ENCODE measurements at regions not wholly inside any gene's neighbourhood (a gene's known extent, or its start where the extent isn't known, plus 50 kb on each side); places are given as distances from the start of the nearest gene placed in this dataset.

DNA sequence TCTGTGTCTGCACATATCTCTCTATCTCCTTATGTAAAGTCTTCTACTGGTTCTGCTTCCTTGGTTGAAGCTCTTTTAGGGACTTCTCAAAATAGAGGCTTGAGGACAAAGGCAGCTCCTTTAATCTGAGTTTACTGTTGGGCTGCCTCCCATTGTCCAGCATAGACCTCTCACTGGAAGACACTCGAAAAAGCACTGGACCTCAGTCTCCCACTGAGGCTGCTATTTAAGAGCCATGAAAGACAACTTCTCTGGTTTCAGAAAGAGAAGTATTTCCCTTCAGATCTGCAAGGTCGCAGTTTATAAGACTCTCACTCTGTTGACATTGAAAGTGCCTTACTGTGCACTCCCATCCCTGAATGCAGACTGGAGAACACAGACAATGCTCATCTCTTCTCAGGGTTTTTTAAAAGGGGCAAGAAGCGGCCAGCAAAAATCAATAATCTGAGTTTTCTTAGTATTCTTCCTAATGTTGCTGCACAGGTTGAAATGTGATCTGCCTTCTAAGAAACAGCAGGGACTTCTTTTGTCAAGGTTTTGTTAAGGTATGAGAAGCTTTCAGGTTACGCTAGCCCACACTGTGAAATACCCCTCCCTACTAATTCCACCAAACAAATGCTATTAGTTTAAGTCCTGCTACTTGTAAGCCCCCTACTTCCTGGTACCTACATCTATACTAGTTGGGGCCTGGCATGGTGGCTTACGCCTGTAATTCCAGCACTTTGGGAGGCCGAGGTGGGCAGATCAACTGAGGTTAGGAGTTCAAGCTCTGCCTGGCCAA lies 450.0 kb upstream of the SLC10A2 start:
- no peaks in the 10 kb centered on the region for H3K4me1 ChIP-seq (ENCODE audit: control insufficient read depth, insufficient read depth, low read length, poor library complexity, severe bottlenecking)
- H3K36me3 ChIP-seq (ENCODE audit: control insufficient read depth, insufficient read depth, low read length) = no peaks in the 10 kb centered on the region
- DNase-seq = no peak

DNA sequence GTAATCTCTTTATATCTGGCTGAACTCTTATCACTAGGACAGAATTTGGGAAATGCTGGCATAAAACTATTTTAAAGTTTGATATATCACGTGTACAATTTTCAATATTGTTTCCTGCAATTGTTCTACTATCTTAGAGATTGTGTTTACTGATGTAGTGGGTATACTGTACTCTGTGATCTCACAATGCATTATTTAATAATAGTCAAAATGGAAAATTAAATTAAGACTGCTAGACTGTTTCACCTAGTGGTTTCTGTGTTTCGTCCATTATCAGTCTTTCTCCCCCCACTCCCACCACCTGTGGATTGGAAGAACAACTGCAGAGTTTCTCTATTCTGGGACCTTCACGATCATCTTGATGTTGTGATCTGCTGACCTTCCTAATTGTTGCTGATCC lies 449.2 kb upstream of the SLC10A2 start:
- H3K36me3 ChIP-seq (ENCODE audit: control insufficient read depth, insufficient read depth, low read length) = no peaks in the 10 kb centered on the region
- no peak for DNase-seq
- H3K9me3 ChIP-seq (ENCODE audit: control insufficient read depth, low read length) = no peaks in the 10 kb centered on the region
- H3K27me3 ChIP-seq (replicated peaks; ENCODE audit: control insufficient read depth, insufficient read depth, low read length, poor library complexity, severe bottlenecking) = no peaks in the 10 kb centered on the region
- no peak overlapping the region for H3K27ac ChIP-seq (ENCODE audit: insufficient read depth, low read length, poor library complexity, severe bottlenecking)
- H3K4me1 ChIP-seq (ENCODE audit: control insufficient read depth, insufficient read depth, low read length, poor library complexity, severe bottlenecking) = no peaks in the 10 kb centered on the region
- H3K4me3 ChIP-seq (ENCODE audit: insufficient read depth, low read depth, low read length, poor library complexity, severe bottlenecking) = no peak overlapping the region

More for the DNA sequence above, 450.0 kb upstream of the SLC10A2 start:
- Histone ChIP-seq H3K9me3 (ENCODE audit: control insufficient read depth, low read length) (no peaks in the 10 kb centered on the region), H3K27me3 (replicated peaks; ENCODE audit: control insufficient read depth, insufficient read depth, low read length, poor library complexity, severe bottlenecking) (no peaks in the 10 kb centered on the region), H3K27ac (ENCODE audit: insufficient read depth, low read length, poor library complexity, severe bottlenecking) (no peak overlapping the region), H3K4me3 (ENCODE audit: insufficient read depth, low read depth, low read length, poor library complexity, severe bottlenecking) (no peak overlapping the region)

DNA sequence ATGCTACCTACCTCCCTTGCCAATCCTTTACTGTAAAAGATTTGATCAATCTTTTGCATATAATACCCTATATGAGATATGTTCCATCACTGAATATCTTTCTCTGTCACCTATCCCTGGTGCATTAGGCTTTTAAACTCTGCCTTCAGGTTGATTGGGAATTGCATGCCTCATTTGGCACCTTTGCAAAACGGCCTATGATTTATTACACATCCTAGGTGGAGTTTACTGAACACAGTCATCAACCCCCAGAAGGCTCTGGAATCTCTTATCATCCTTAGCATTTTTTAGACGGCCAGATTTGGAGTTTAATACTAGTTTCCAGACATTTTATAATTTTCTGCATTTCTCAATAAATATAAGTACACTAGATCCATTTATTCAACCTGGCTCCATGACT lies 448.4 kb upstream of the SLC10A2 start:
- Histone ChIP-seq H3K9me3 (ENCODE audit: control insufficient read depth, low read length) (no peaks in the 10 kb centered on the region), H3K27ac (ENCODE audit: insufficient read depth, low read length, poor library complexity, severe bottlenecking) (no peak overlapping the region), H3K36me3 (ENCODE audit: control insufficient read depth, insufficient read depth, low read length) (no peaks in the 10 kb centered on the region), H3K4me3 (ENCODE audit: insufficient read depth, low read depth, low read length, poor library complexity, severe bottlenecking) (no peak overlapping the region), H3K27me3 (replicated peaks; ENCODE audit: control insufficient read depth, insufficient read depth, low read length, poor library complexity, severe bottlenecking) (no peaks in the 10 kb centered on the region), H3K4me1 (ENCODE audit: control insufficient read depth, insufficient read depth, low read length, poor library complexity, severe bottlenecking) (no peaks in the 10 kb centered on the region)
- no peak for DNase-seq

DNA sequence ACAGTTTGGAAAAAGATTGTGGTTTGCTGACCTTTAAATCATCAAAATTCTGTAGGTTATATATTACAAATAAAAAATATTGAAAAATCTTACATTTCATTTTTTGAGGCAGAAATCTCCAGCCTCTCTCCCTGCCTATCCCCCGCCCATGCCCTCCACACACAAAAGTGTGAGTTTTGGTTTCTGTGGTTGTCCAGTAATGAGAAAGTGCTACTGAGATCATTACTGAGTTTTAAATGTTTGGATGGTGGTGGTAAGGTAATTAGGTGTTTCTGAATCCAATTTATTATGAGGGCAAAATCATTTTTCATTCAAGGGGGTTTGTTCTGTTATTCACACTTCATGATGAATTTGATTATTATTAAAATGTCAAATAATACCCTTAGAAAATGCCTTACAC lies 448.0 kb upstream of the SLC10A2 start:
- H3K9me3 ChIP-seq (ENCODE audit: control insufficient read depth, low read length) = no peaks in the 10 kb centered on the region
- H3K4me1 ChIP-seq (ENCODE audit: control insufficient read depth, insufficient read depth, low read length, poor library complexity, severe bottlenecking) = no peaks in the 10 kb centered on the region
- H3K27me3 ChIP-seq (replicated peaks; ENCODE audit: control insufficient read depth, insufficient read depth, low read length, poor library complexity, severe bottlenecking) = no peaks in the 10 kb centered on the region
- no peak overlapping the region for H3K27ac ChIP-seq (ENCODE audit: insufficient read depth, low read length, poor library complexity, severe bottlenecking)
- H3K36me3 ChIP-seq (ENCODE audit: control insufficient read depth, insufficient read depth, low read length) = no peaks in the 10 kb centered on the region
- H3K4me3 ChIP-seq (ENCODE audit: insufficient read depth, low read depth, low read length, poor library complexity, severe bottlenecking) = no peak overlapping the region
- no peak for DNase-seq

DNA sequence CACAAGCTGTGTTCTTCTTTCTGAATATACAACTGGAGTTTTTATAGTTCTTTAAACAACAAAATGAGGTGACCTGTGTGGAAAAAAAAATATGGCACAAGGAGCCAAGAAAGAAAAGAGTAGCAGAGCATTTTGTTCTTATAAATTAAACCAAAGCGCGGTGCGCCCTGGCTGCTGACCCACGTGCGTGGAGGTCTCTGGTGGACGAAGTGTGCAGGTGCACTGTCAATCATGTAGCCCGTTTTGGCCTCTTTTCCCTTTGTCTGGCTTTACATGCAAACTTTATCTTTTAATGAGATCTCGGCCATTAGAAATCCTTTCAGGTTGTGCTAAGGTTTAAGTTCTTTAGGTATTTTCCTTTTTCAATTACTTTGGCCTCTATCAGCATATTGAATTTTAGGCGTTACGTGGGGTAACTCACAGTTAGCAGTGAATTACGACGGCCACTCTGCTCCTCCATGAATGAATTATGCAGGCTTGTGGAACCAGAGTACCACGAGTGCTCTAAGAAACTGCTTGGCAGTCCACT lies 443.9 kb upstream of the SLC10A2 start:
- H3K9me3 ChIP-seq (ENCODE audit: control insufficient read depth, low read length) = no peaks in the 10 kb centered on the region
- no peak overlapping the region for H3K4me3 ChIP-seq (ENCODE audit: insufficient read depth, low read depth, low read length, poor library complexity, severe bottlenecking)
- H3K27ac ChIP-seq (ENCODE audit: insufficient read depth, low read length, poor library complexity, severe bottlenecking) = no peak overlapping the region
- H3K36me3 ChIP-seq (ENCODE audit: control insufficient read depth, insufficient read depth, low read length) = no peaks in the 10 kb centered on the region
- DNase-seq = no peak
- no peaks in the 10 kb centered on the region for H3K27me3 ChIP-seq (replicated peaks; ENCODE audit: control insufficient read depth, insufficient read depth, low read length, poor library complexity, severe bottlenecking)
- no peaks in the 10 kb centered on the region for H3K4me1 ChIP-seq (ENCODE audit: control insufficient read depth, insufficient read depth, low read length, poor library complexity, severe bottlenecking)

DNA sequence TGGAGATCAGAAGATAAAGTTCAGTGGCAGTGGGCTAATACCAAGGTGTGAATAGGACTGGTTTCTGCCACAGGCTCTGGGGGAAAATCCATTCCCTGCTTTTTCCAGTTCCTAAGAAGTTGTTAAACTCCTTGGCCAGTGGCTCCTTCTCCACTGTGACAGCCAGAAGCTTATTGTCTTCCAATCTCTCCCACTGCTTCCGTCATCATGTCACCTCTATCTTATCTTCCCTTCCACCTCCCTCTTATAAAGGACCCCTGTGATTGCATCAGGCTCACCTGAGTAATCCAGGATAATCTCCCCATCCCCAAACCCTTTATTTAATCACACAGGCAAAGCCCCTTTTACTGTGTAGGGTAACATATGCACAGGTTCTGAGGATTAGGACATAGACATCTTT lies 431.2 kb upstream of the SLC10A2 start:
- no peak overlapping the region for H3K27ac ChIP-seq (ENCODE audit: insufficient read depth, low read length, poor library complexity, severe bottlenecking)
- no peaks in the 10 kb centered on the region for H3K4me1 ChIP-seq (ENCODE audit: control insufficient read depth, insufficient read depth, low read length, poor library complexity, severe bottlenecking)
- no peaks in the 10 kb centered on the region for H3K9me3 ChIP-seq (ENCODE audit: control insufficient read depth, low read length)
- H3K36me3 ChIP-seq (ENCODE audit: control insufficient read depth, insufficient read depth, low read length) = no peaks in the 10 kb centered on the region
- no peaks in the 10 kb centered on the region for H3K27me3 ChIP-seq (replicated peaks; ENCODE audit: control insufficient read depth, insufficient read depth, low read length, poor library complexity, severe bottlenecking)
- DNase-seq = no peak
- no peak overlapping the region for H3K4me3 ChIP-seq (ENCODE audit: insufficient read depth, low read depth, low read length, poor library complexity, severe bottlenecking)

DNA sequence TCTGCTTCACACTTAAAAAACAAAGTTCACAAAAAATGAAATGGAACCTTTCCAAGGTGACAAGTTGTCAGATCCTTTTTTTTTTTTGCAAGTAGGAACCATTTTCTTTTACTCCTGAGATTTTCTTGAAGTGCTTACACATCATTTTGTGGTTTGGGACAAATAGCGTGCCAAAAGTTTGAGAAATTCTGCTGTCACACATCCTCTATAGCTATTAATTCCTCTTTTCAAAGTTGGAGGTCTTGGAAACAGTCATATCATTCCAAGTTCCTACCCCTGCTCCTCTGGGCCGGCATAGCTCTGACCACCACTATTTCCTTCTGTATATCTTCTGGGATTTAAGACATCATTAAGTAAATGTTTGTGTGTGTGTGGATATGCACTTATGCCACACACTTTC lies 421.6 kb upstream of the SLC10A2 start:
- H3K4me3 ChIP-seq (ENCODE audit: insufficient read depth, low read depth, low read length, poor library complexity, severe bottlenecking) = no peak overlapping the region
- no peaks in the 10 kb centered on the region for H3K36me3 ChIP-seq (ENCODE audit: control insufficient read depth, insufficient read depth, low read length)
- H3K27me3 ChIP-seq (replicated peaks; ENCODE audit: control insufficient read depth, insufficient read depth, low read length, poor library complexity, severe bottlenecking) = no peaks in the 10 kb centered on the region
- H3K9me3 ChIP-seq (ENCODE audit: control insufficient read depth, low read length) = no peaks in the 10 kb centered on the region
- DNase-seq = no peak
- H3K4me1 ChIP-seq (ENCODE audit: control insufficient read depth, insufficient read depth, low read length, poor library complexity, severe bottlenecking) = no peaks in the 10 kb centered on the region
- no peak overlapping the region for H3K27ac ChIP-seq (ENCODE audit: insufficient read depth, low read length, poor library complexity, severe bottlenecking)

DNA sequence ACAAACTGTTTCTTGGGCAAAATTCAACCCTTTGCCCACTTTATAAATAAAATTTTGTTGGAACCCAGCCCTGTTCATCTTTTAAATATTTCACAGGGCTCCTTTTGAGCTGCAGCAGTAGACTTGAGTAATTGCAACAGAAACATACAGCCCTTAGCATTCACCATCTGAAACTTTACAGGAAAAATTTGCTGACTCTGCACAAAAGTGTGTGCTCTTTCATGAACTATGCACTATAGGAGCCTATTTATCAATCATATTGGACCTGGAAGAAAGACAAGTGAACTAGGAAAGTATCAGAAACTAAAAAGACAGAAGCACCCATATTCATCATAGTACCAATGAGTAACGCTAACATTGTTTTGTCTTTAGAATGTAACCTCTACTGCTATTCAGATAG lies 406.9 kb upstream of the SLC10A2 start:
- no peak for DNase-seq
- Histone ChIP-seq H3K36me3 (ENCODE audit: control insufficient read depth, insufficient read depth, low read length) (no peaks in the 10 kb centered on the region), H3K27me3 (replicated peaks; ENCODE audit: control insufficient read depth, insufficient read depth, low read length, poor library complexity, severe bottlenecking) (no peaks in the 10 kb centered on the region), H3K4me1 (ENCODE audit: control insufficient read depth, insufficient read depth, low read length, poor library complexity, severe bottlenecking) (no peaks in the 10 kb centered on the region), H3K9me3 (ENCODE audit: control insufficient read depth, low read length) (no peaks in the 10 kb centered on the region), H3K27ac (ENCODE audit: insufficient read depth, low read length, poor library complexity, severe bottlenecking) (no peak overlapping the region), H3K4me3 (ENCODE audit: insufficient read depth, low read depth, low read length, poor library complexity, severe bottlenecking) (no peak overlapping the region)

DNA sequence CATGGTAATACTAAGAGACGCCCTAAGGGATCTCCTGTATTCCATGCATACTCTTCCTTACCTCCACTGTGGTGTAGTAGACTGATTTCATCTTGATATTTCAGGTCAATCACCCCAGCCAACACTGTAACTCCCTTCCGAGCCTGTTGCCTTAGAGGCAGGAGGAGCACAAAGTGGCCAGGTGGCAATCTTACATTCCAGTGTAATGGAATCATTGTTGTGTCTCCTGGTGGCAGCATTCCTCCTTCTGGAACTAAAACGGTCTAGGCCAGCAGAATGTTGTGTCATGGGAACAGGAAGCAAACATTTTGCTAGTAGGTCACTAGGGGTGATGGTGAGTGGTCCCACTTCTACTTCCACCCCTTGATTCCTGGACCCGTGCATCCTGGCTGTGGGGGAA lies 405.7 kb upstream of the SLC10A2 start:
- Histone ChIP-seq H3K36me3 (ENCODE audit: control insufficient read depth, insufficient read depth, low read length) (no peaks in the 10 kb centered on the region), H3K27ac (ENCODE audit: insufficient read depth, low read length, poor library complexity, severe bottlenecking) (no peak overlapping the region), H3K4me3 (ENCODE audit: insufficient read depth, low read depth, low read length, poor library complexity, severe bottlenecking) (no peak overlapping the region), H3K9me3 (ENCODE audit: control insufficient read depth, low read length) (no peaks in the 10 kb centered on the region), H3K4me1 (ENCODE audit: control insufficient read depth, insufficient read depth, low read length, poor library complexity, severe bottlenecking) (no peaks in the 10 kb centered on the region), H3K27me3 (replicated peaks; ENCODE audit: control insufficient read depth, insufficient read depth, low read length, poor library complexity, severe bottlenecking) (no peaks in the 10 kb centered on the region)
- DNase-seq = no peak

DNA sequence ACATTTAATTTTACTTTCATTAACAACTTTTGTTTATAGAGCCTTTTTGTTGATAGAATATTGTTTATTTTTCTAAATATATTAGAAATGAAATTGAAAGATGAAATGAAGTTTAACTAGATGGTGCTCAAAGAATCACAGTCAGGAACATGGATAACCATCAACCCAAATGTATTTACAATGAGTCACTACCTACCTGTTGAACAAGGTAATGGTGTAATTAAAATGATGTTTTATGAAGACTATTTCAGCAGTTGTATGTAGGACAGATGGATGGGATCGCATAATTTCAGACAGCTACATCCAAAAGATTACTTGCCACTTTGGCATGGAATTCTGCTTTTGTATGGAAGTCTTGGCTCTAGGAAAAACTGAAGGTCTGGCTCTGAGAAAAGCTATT lies 403.6 kb upstream of the SLC10A2 start:
- no peak overlapping the region for H3K4me3 ChIP-seq (ENCODE audit: insufficient read depth, low read depth, low read length, poor library complexity, severe bottlenecking)
- no peaks in the 10 kb centered on the region for H3K9me3 ChIP-seq (ENCODE audit: control insufficient read depth, low read length)
- no peaks in the 10 kb centered on the region for H3K4me1 ChIP-seq (ENCODE audit: control insufficient read depth, insufficient read depth, low read length, poor library complexity, severe bottlenecking)
- H3K27me3 ChIP-seq (replicated peaks; ENCODE audit: control insufficient read depth, insufficient read depth, low read length, poor library complexity, severe bottlenecking) = no peaks in the 10 kb centered on the region
- H3K36me3 ChIP-seq (ENCODE audit: control insufficient read depth, insufficient read depth, low read length) = no peaks in the 10 kb centered on the region
- no peak overlapping the region for H3K27ac ChIP-seq (ENCODE audit: insufficient read depth, low read length, poor library complexity, severe bottlenecking)
- DNase-seq = no peak
